K562 (cell line): ENCODE measurements at regions not wholly inside any gene's neighbourhood (a gene's known extent, or its start where the extent isn't known, plus 50 kb on each side); places are given as distances from the start of the nearest gene placed in this dataset.

Source experiments
- ATAC-seq: fragments of 200-7000 bp; cut with Tn5 transposase; 3 replicates; pipeline ENCODE4 v1.9.1; 2020; ENCODE audit warnings: moderate library complexity
- BruUV-seq: library from RNA; stranded (reverse); fragments of 400-500 nt; replicated peaks from 2 replicates; lab custom pipeline; 2021; lab: Mats Ljungman, UMichigan
- CTCF ChIA-PET: fragments of 300-600 bp; formaldehyde crosslinking; extraction: SDS; loops from one replicate; lab custom pipeline; 2021; ENCODE audit warnings: low intra/inter-chr PET ratio; lab: Yijun Ruan, JAX
- POLR2A ChIA-PET: fragments of 300-600, 350-650 bp; sonication (Branson Sonifier 250); formaldehyde crosslinking; extraction: SDS; loops from one replicate; lab custom pipeline; 2021; ENCODE audit warnings: antibody characterized with exemption, inconsistent platforms; lab: Yijun Ruan, JAX
- DNase-seq, 4 experiments: peaks; one replicate each; pipeline versions ENCODE4 v3.0.0 to v3.0.0-alpha.2; 2011 to 2018; ENCODE audit warnings: low spot score in 3 of 4, mixed read lengths in 3 of 4; ENCODE audit errors: extremely low read depth in 1 of 4
- FAIRE-seq: peaks from 2 replicates; lab custom pipeline; 2011; peaks lifted over from hg19 to GRCh38; lab: Jason Lieb, UNC
- H2AFZ ChIP-seq: 2 replicates; pipeline ENCODE4 v1.6.0; 2011; ENCODE audit warnings: low read depth, low read length, control low read depth, inconsistent platforms
- H3K27ac ChIP-seq: fragments of 200-600 bp; 3 replicates; pipeline ENCODE4 v1.8.0; 2011; ENCODE audit warnings: low read depth, mild to moderate bottlenecking, control low read depth, inconsistent platforms, low read length, moderate library complexity, mixed read lengths; ENCODE audit errors: extremely low read depth
- H3K27me3 ChIP-seq, 2 experiments: fragments of 300-600 bp in 1 of 2; 2 replicates in 1 of 2; 3 replicates in 1 of 2; pipeline versions ENCODE4 v1.6.0 to v1.8.0; 2011; ENCODE audit warnings: inconsistent platforms in 2 of 2, low read length in 2 of 2, mild to moderate bottlenecking in 1 of 2, mixed read lengths in 1 of 2, moderate library complexity in 1 of 2; ENCODE audit not compliant: control insufficient read depth in 2 of 2, insufficient read depth in 2 of 2
- H3K36me3 ChIP-seq: fragments of 300-600 bp; 3 replicates; pipeline ENCODE4 v1.8.0; 2011; ENCODE audit warnings: mild to moderate bottlenecking, low read length, inconsistent platforms; ENCODE audit not compliant: control insufficient read depth, insufficient read depth
- H3K4me1 ChIP-seq, 2 experiments: fragments of 200-600 bp in 1 of 2; replicated peaks in 1 of 2; 2 replicates in 1 of 2; 3 replicates in 1 of 2; pipeline versions ENCODE4 v1.5.1 to v1.8.0; 2011; ENCODE audit warnings: inconsistent platforms in 2 of 2, low read length in 2 of 2, mild to moderate bottlenecking in 1 of 2, mixed read lengths in 1 of 2, moderate library complexity in 1 of 2; ENCODE audit not compliant: control insufficient read depth in 2 of 2, insufficient read depth in 2 of 2
- H3K4me2 ChIP-seq: 2 replicates; pipeline ENCODE4 v1.6.1; 2011; ENCODE audit warnings: low read length, control low read depth, inconsistent platforms, mixed read lengths; ENCODE audit not compliant: insufficient read depth
- H3K4me3 ChIP-seq: fragments of 200-600 bp; sonication (generic), shearing (Covaris generic); 2 replicates; pipeline ENCODE4 v1.5.1; 2016; ENCODE audit warnings: control low read depth, inconsistent platforms
- H3K79me2 ChIP-seq: fragments of 200-600 bp; 3 replicates; pipeline ENCODE4 v1.8.0; 2011; ENCODE audit warnings: low read length, inconsistent platforms; ENCODE audit not compliant: control insufficient read depth, insufficient read depth
- H3K9ac ChIP-seq, 2 experiments: 2 replicates each; pipeline versions ENCODE4 v1.6.0 to v1.6.1; 2011; ENCODE audit warnings: low read depth in 2 of 2, low read length in 2 of 2, control low read depth in 1 of 2, inconsistent platforms in 1 of 2, mild to moderate bottlenecking in 1 of 2, mixed read lengths in 1 of 2; ENCODE audit not compliant: insufficient read depth in 1 of 2
- H3K9me1 ChIP-seq: one replicate; pipeline ENCODE4 v1.6.0; 2011; ENCODE audit warnings: inconsistent platforms, mild to moderate bottlenecking, low read length, moderate library complexity; ENCODE audit not compliant: control insufficient read depth, insufficient read depth
- H3K9me3 ChIP-seq: replicated peaks from 2 replicates; pipeline ENCODE4 v1.5.1; 2011; ENCODE audit warnings: low read depth, low read length, inconsistent platforms; ENCODE audit not compliant: control insufficient read depth, insufficient read depth
- H4K20me1 ChIP-seq: replicated peaks from 2 replicates; pipeline ENCODE4 v1.6.1; 2011; ENCODE audit warnings: low read length, inconsistent platforms, mixed read lengths; ENCODE audit not compliant: control insufficient read depth, insufficient read depth
- ARNT ChIP-seq, 2 experiments: fragments of 450-650 bp; IDR thresholded peaks; 2 replicates each; pipeline ENCODE4 v1.6.1; 2016; ENCODE audit warnings: mild to moderate bottlenecking in 1 of 2
- CHD2 ChIP-seq: IDR thresholded peaks from 2 replicates; pipeline ENCODE4 v1.6.1; 2011; ENCODE audit warnings: low read depth, low read length
- CLOCK ChIP-seq: fragments of 250-450 bp; sonication (Bioruptor Pico); IDR thresholded peaks from 2 replicates; pipeline ENCODE4 v1.4.0; 2020; ENCODE audit warnings: mild to moderate bottlenecking, moderate library complexity, borderline replicate concordance
- CXXC5 ChIP-seq: fragments of 250-450 bp; sonication (Bioruptor Pico); IDR thresholded peaks from 2 replicates; pipeline ENCODE4 v1.8.0; 2022; ENCODE audit warnings: inconsistent platforms, mild to moderate bottlenecking, moderate library complexity
- DPF2 ChIP-seq: fragments of 450-650 bp; IDR thresholded peaks from 2 replicates; pipeline ENCODE4 v1.6.1; 2016
- FOXA3 ChIP-seq, 2 experiments: fragments of 450-650 bp in 1 of 2; sonication (generic) in 1 of 2; formaldehyde crosslinking; IDR thresholded peaks in 1 of 2; conservative IDR thresholded peaks in 1 of 2; 2 replicates each; pipeline versions ENCODE4 v1.4.0 to v1.8.0; 2020 to 2022; ENCODE audit warnings: mild to moderate bottlenecking in 2 of 2, missing genetic modification reagents in 1 of 2
- GATA2 ChIP-seq: sonication (generic); formaldehyde crosslinking; IDR thresholded peaks from 2 replicates; pipeline ENCODE4 v1.4.0; 2020; ENCODE audit warnings: mild to moderate bottlenecking, missing genetic modification reagents
- GTF2F1 ChIP-seq: IDR thresholded peaks from 2 replicates; pipeline ENCODE4 v1.6.1; 2011; ENCODE audit warnings: low read depth, low read length, improper control_type of control experiment
- HDGF ChIP-seq: fragments of 450-650 bp; IDR thresholded peaks from 2 replicates; pipeline ENCODE4 v1.6.1; 2016
- HOMEZ ChIP-seq: fragments of 250-450 bp; sonication (Bioruptor Pico); IDR thresholded peaks from 2 replicates; pipeline ENCODE4 v1.4.0; 2020; ENCODE audit warnings: mild to moderate bottlenecking, moderate library complexity
- HSF4 ChIP-seq: fragments of 250-450 bp; sonication (Bioruptor Pico); IDR thresholded peaks from 2 replicates; pipeline ENCODE4 v2.1.2; 2022; ENCODE audit warnings: mild to moderate bottlenecking, moderate library complexity, borderline replicate concordance
- KLF13 ChIP-seq: fragments of 450-650 bp; IDR thresholded peaks from 2 replicates; pipeline ENCODE4 v1.6.1; 2016; ENCODE audit warnings: missing genetic modification characterization, low read depth, mild to moderate bottlenecking, missing compliant biosample characterization, moderate library complexity, borderline replicate concordance
- TRIM24 ChIP-seq, 2 experiments: fragments of 450-650 bp; IDR thresholded peaks; 2 replicates each; pipeline ENCODE4 v1.6.1; 2016
- ZBTB5 ChIP-seq: fragments of 450-650 bp; IDR thresholded peaks from 2 replicates; pipeline ENCODE4 v1.6.1; 2017; ENCODE audit warnings: antibody characterized with exemption
- ZC3H11A ChIP-seq: IDR thresholded peaks from 2 replicates; pipeline ENCODE4 v1.6.1; 2012; ENCODE audit warnings: low read depth, low read length, improper control_type of control experiment
- ZNF561 ChIP-seq: fragments of 450-650 bp; formaldehyde crosslinking; conservative IDR thresholded peaks from 2 replicates; pipeline ENCODE4 v1.4.0; 2020; ENCODE audit warnings: mild to moderate bottlenecking, moderate library complexity
- WGBS: fragments of 100-300 bp; shearing (Covaris generic); methylation state at CpG from one replicate; pipeline ENCODE4 v1.1.6; 2016; ENCODE audit warnings: low coverage, mixed read lengths; ENCODE audit not compliant: insufficient coverage; ENCODE audit errors: missing lambda C conversion rate; 5-methylcytosine and 5-hydroxymethylcytosine counted together
- in situ Hi-C: fragments of 300-500 bp; cut with MboI; formaldehyde crosslinking; loops from 4 replicates; pipeline ENCODE4 v1.15.0; 2018; ENCODE audit warnings: inconsistent platforms, mixed read lengths
- intact Hi-C: fragments of 100-400 bp; cut with micrococcal nuclease; formaldehyde crosslinking; loops from 2 replicates; pipeline ENCODE4 v1.14.2; 2022

GRCh38 chr18:70411876-70412435, 123.1 kb downstream of the SOCS6 start (continued):
- TF ChIP-seq ZBTB5 = no peak
- no peak for TF ChIP-seq KLF13 (tag)
- no peak for TF ChIP-seq GTF2F1
- no peak for TF ChIP-seq FOXA3 (CRISPR knock-in tag; conservative IDR thresholded peaks at IDR 0.05 in 1 of 2, IDR thresholded peaks at IDR 0.05 in 1 of 2)
- TF ChIP-seq HOMEZ = no peak

GRCh38 chr18:70411307-70411706, 122.5 kb downstream of the SOCS6 start:
- Histone ChIP-seq H3K9ac (no peak overlapping the region), H3K9me1 (no peaks in the 10 kb centered on the region), H2AFZ (no peak overlapping the region), H3K4me3 (no peak overlapping the region), H3K9me3 (no peaks in the 10 kb centered on the region), H3K36me3 (no peaks in the 10 kb centered on the region), H4K20me1 (no peaks in the 10 kb centered on the region), H3K79me2 (no peaks in the 10 kb centered on the region), H3K27ac (no peak overlapping the region), H3K4me1 (no peaks in the 10 kb centered on the region), H3K4me2 (no peak overlapping the region), H3K27me3 (no peaks in the 10 kb centered on the region)
- in situ Hi-C loops (no loop called here), intact Hi-C loops (no loop called here)
- ChIA-PET CTCF (no interaction called here), POLR2A (no interaction called here)
- ATAC-seq = no peak
- DNase-seq = no peak
- WGBS = 100% methylated on average over 1 of the region's 2 CpGs
- no TSS peak for BruUV-seq
- FAIRE-seq = no peak
- TF ChIP-seq ZNF561 (CRISPR knock-in tag) (no peak), DPF2 (no peak), HDGF (no peak), ARNT (IDR thresholded peaks at IDR 0.05) (no peak), CXXC5 (CRISPR knock-in tag) (no peak), ZC3H11A (no peak), CHD2 (no peak), CLOCK (no peak), HSF4 (CRISPR knock-in tag) (no peak), TRIM24 (IDR thresholded peaks at IDR 0.05) (no peak), GATA2 (no peak)
